GM18499 (cell line): ENCODE measurements at regions not wholly inside any gene's neighbourhood (a gene's known extent, or its start where the extent isn't known, plus 50 kb on each side); places are given as distances from the start of the nearest gene placed in this dataset.

Source experiments
- ATAC-seq: cut with Tn5 transposase; IDR thresholded peaks from one replicate; pipeline ENCODE4 v1.9.1; 2021; ENCODE audit warnings: moderate number of reproducible peaks; ENCODE audit not compliant: insufficient read depth, unreplicated experiment

DNA sequence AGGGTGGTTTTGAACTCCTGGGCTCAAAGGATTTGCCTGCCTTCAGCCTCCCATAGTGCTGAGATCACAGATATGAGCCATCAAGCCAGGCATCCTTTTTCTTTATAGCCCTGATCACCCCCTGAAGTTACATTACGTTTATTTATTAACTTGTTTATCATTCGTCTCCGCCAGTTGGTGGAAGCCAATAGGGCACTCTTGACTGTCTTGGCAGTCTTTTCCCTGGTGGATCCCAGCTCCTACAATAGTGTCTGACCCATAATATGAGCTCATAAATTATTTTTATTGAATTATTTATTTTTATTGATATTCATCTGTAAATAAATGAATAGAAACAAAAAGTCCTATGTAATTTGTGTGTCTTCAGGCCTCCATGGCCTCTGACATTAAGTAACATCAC, 484.3 kb upstream of the FAT1 start:
- ATAC-seq, result no peak

DNA sequence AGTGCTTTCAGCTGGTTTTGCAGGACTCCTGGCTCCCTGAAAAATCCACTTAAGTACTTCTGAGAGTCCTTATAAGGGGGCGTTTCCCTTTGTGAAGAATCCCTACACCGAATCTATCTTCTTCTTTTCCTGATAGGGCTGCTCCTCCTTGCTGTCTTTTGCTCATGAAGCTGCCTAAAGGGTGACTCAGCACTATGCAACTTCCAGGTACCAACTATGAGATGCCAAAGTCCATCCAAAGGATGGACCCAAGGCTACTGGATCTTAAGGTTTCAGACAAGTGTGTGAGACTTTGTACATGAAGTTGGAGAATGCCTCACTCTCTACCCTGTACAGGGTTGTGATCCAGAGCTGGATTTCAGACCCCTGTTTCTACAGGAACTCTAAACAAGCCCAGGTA, 485.0 kb upstream of the FAT1 start:
- ATAC-seq, result no peak

DNA sequence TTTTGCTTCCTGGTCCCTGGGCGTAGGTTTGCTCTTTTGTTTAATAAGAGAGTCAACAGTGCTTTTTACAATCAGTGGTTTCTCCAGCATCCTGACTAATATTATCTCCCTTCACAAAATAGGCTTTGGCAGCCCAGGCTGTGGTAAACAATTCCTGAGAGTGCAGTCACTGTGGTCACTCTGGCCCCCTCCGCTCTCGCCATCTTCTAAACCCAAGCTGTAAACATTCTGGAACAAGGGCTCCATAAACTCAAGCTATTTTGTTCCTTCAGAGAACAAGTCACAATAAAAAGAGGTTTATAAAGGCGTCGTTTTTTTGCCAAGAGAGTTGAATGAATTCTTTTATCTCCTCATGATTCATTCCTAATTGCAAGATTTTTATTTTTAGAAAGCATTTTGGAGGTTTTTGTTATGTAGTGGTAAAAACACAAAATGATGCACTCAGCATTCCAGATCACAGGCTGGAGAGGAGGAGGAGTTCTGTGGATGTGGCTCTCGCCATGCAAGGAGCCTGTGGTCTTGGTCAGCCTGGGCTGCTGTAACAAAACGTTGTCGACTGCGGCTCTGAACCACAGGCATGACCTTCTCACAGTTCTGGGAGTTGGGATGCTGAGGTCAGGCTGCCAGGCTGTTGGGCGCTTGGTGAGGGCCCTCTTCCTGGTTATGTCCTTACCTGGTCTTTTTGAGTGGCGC, 486.4 kb upstream of the FAT1 start:
- ATAC-seq, result no peak

DNA sequence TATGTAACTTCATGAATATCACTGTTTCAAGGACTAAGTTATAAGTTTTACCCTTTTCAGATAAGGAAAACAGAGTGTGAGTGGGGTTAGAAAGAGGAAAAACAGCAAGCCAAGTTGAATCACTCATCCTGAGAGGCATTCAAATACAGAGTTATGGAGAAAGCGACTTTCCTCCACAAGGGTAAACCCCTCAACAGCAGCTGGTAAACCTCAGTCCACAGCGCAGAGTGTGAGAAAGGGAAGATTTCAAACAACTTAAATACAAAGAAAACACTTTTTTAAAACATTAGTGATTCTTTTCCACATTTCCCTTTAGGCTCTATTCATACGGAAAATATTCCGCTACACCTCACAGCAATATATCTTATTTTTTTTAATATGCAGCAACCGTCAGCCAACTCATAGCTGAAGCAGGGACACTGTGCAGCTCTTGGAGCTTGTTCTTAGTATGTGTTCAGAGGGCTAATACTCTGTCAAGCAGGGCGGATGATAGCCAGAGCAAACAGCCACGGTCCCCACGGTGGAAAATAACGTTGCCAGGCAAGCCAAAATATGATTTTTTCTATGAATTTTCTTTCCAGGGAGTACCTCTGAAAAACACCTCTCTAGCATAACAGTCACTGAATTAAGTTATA, 488.9 kb upstream of the FAT1 start:
- ATAC-seq, result no peak

DNA sequence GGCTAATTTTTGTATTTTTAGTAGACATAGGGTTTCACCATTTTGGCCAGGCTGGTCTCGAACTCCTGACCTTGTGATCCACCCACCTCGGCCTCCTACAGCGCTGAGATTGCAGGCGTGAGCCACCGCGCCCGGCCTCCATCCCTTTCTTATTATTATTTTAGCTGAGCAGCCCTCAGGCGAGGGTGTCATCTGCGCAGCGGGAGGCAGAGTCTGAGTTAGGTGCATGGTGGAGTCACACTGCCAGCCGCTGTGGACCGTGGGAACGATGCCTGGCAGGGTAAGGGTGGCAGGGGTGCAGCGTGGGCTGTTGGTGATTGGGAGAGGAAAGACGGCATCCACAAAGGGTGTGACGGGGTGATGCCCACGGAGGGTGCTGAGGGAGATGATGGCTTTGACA, 491.8 kb upstream of the FAT1 start:
- ATAC-seq, result no peak

DNA sequence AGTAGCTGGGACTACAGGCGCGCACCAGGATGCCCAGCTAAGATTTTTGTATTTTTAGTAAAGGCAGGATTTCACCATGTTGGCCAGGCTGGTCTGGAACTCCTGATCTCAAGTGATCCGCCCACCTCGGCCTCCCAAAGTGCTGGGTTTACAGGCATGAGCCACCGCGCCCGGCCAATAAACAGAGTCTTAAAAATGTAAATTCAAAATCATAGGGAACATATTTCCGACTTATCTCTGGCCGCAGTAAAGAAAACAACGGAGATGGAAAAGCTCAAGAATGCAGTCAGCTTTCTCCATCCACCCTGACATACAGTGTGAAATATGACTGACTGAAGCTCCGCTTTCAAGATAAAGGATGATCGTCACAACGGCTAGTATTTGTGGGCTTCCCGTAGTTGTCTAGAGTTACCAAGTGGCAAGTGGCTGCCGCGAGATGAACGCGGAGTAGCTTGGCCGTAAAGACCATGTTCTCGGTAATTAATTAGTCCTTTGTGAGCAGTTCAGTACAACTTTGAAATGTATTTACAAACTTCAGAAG, 495.1 kb upstream of the FAT1 start:
- ATAC-seq, result no peak

DNA sequence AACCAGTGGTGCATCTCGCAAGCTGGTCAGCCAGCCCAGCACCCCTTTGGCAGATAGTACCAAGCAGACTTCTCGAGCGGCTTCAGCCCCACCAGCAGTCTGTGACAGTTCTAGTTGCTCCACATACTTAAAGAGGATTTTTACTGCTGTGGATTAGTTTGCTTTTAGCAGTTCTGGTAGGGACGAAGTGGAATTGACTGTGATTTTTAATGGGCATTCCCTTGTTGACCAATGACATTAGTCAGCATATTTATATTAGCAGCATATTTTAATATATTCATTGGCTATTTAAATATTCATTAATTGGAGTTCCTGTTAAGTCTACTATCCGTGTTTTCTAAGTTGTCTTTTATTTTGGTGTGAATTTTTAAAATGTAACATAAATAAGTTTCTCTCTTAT, 500.9 kb upstream of the FAT1 start:
- no peak for ATAC-seq

DNA sequence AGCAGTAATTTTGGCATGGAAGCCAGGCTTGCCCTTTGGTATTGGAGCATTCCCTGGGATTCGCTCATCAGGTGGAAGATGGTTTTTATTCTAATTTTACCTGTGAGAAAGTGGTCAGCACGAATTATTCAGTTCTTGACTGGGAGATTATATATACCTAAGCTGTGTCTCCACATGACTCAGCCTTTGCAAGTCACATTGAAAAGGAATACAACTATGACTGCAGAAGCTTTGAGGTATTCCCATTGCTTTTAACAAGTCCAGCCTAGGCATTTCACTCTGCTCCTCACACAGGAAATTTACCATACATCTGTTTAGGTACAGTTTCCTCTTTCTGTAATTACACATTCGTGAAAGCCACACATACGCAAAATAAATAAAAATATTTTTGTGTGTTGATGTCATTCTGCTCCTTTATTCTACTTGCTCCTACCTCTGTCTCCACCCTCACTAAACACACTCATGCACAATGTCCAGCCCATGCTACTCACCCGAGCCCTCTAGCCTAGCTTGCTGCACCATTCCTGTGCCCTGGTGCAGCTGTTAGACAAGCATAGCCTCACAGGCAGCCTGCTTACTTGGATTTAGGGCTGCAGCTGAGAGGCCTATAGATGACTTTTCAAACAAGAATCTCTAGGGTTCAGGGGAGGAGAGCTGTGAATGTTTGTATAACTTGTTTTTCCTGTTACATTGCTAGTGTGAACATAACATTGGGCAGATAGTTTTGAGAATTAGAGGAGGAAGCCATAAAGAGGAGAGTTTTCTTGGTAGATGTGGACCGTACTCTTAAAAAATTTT, 504.4 kb upstream of the FAT1 start:
- ATAC-seq, result no peak

DNA sequence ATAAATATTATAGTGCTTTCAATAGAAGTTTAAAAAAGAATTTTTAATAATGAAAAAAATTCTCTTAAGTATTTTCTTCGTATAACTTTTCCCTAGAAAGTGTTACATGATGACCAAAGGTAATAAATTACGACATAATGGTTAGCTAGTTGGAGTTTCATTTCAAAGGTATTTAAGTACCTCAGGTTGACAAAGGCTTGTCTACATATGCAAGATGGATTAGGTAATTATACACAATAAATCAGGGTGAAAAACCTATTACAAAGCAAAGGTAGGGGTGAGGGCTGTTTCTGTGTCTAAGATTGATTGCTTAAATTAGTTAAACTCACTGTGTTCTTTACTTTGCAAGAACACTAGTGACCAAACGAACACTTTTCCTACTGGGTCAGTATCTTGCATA, 508.5 kb upstream of the FAT1 start:
- no peak for ATAC-seq

DNA sequence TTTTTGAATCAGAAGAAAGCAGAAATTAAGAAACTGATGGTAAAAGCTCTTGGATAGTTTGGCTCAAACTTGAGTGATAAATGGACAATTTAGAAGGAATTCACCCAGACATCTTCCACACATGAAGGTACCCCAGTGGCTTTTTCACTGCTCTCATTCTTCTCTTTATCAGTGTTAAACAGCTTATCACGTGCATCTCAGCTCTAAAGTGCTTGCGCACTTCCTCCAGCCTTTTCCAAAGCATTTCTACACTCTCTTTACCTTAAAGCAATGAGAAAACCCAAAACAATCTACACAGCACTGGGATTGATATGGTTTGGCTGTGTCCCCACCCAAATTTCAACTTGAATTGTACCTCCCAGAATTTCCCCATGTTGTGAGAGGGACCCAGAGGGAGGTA, 509.1 kb upstream of the FAT1 start:
- ATAC-seq, result no peak

DNA sequence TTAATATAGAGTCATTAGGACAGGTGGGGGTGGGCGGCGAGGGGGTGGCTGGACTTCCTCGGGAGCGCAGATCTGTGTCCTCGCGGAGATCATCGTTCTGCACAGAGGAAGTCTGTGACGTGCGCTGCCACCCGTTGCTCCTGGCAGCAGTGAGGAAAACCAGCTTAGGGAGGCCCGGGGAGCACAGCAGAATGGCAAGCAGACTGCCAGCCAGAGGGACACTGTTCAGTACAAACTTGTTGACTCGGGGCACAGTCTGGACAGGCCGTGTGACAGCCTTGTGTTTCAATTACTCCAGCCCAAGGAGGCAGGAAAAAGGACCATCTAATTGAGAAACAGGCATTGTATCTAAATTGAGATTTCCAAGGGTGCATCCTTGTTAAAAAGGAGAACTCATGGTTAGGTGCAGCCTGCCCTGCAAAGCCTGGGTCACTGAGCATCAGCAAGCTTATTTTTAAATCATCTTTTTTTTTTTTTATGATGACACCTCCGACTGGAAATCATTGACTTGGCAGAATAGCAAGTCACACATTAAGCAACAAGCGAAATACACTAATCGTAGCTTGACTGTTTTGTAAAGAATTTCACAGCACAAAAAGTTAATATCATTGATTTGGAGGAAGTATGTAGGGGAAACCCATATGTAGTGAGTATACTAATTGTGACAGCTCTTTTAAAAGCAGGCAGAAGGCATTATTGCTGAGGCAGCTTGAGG, 512.0 kb upstream of the FAT1 start:
- ATAC-seq, result no peak

DNA sequence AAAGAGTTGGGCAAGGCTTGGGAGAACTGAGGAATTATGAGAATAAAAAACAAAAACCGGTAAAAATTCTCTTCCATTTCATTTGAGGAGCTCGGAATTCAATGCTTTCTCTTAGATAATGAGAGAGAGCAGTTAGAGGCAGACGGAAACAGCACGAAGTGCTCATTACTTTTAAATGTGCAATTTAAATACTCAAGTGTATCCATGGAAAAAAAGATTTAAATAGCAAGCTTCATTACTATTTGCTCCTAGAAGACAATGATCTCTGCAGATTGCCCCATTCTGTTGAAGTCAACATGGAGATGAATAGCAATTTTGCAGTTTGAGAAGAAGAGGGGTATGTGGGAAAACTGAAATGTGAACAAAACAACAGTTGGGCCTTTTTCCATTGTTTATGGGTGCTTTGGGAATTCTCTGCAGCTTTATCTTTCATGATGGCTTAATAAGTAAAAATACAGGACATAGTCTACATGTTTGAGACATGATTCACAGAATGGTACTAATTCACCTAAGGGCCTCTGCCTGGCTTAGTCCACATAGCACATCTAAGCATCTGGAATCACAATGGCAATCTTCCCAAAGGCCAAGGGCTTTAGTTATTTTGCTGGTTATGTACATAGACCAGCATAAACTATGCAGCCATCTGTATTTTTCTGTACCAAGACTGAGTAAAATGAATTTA, 512.7 kb upstream of the FAT1 start:
- ATAC-seq, result no peak

DNA sequence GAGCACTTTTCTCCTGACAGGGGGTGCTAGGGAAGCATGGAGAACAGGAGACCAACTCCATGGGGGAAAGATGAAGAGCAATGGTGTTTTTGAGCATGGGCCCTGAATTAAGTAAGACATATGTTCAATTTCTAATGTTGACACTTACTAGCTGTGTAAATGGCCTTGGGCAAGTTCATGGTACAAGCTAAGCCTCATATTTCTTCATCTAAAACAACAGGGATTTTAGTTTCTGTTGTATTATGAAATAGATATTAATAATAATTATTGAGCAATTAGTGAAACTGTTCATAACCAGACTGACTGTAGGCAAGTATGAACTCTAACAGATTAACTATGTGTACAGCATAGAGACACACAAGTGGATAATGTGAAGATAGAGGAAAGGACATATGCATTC, 515.0 kb upstream of the FAT1 start:
- no peak for ATAC-seq

DNA sequence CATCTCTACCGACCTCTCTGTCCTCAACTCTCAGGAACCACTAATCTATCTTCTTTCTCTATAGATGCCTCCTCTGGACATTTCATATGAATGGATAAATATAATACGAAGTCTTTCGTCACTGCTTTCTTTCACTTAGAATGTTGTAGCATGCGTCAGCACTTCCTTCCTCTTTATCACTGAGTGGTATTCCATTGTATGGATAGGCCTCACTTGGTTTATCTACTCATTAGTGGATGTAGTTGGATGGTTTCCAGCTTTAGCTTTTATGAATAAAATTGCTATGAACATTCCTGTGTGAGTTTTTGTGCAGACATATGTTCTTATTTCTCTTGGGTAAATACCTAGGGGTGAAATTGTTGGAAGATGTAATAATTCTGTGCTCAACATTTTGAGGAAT, 528.2 kb upstream of the FAT1 start:
- no peak for ATAC-seq

DNA sequence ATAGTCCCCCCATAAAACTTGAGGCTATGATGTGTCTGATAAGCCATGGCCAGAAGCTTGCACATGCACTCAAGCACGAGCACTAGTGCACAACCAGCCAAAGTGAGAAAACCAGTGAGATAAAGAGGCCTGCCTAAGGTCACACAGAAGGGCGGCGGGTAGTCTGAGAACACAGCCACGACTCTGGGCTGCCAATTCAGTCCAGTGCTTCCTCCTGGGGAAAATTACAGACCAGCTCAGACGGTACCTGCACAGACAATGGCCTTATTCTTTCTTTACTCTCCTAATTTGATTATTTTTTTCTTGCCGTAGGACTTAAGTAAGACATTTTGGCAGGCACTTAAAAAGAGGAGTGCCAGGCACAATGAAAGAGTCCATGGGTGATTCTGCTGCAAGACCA, 533.2 kb upstream of the FAT1 start:
- no peak for ATAC-seq

DNA sequence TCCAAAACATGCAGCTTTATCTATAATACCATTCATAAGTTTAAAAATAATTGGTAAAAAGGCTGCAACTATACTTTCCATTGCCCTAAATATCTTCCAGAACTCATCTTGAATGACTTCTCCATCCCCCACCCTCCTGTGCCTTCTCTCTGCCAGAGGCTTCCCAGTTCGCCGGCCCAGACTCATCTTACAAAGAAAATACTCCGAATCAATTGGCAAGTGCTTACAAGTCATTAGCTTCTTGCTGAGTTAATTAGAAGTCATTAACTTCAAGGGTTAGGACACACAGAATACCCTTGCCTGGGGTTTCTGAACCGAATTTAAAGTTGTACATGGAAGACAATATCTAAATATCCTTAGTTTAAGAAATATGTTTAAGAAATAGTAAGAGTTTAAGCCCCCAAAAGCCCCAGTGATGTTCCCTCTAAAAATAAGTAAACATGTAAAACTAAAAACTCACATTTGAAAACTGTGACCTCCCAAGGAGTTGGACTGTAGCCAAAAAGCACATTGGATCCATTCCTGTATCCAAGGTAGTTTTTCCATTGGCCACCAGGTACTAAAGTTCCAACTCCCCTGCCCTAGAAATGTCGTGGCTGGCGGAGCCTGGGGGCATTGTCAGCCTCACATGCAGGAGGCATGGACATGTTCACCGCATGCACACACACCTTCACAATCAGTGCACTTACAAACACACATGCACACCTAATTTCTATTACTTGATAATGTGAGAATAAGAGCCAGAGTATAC, 535.2 kb upstream of the FAT1 start:
- ATAC-seq, result no peak

DNA sequence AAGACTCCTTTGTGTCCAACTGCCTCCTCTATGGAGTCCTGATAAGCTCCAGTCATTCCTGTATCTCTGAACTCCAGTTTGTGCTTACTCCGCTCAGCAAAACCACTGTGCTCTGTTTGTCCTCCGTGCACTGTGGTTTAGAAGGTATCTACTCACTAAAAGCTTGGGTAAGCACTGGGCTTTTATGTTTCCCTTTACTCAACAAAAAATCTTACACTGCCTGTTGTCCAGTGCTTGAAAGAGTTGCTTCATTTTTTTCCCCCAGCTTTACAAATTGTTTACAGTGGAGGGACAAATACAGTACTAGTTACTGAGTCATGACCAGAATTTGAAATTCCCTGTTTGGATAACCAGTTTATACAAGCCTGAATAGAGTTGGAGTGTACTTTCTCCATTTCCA, 545.3 kb upstream of the FAT1 start:
- no peak for ATAC-seq

DNA sequence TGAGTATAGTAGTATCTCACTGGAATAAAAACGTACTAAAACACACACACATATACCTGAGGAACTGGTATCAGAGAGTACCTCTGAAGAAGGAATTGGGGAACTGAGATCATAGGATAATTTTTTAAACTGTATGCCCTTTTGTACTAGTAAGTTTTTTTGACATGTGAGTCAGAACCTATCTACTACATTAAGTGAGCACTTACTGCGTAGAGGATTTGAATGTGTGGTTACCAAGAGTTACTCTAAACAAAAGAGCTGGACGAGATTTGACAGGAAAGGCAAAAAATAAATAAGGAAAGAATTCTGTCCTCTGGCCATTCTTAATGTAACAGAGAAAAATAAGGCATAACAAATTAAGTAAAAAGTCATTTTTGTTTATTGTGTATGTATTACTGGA, 546.5 kb upstream of the FAT1 start:
- ATAC-seq, result no peak

DNA sequence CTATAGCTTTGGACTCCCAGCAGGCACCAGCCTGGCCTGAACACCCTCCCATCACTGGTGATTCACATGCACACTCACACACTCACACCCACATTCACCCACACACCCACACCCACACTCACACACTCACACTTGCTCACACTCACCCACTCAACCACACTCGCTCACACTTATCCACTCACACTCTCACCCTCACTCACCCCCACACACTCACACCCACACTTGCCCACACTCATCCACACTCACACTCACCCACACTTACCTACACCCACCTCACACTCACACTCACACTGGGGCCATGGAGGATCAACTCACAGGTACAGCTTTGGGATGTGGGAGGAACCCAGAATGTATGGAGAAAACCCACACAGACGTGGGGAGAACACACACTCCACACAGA, 548.2 kb upstream of the FAT1 start:
- no peak for ATAC-seq

DNA sequence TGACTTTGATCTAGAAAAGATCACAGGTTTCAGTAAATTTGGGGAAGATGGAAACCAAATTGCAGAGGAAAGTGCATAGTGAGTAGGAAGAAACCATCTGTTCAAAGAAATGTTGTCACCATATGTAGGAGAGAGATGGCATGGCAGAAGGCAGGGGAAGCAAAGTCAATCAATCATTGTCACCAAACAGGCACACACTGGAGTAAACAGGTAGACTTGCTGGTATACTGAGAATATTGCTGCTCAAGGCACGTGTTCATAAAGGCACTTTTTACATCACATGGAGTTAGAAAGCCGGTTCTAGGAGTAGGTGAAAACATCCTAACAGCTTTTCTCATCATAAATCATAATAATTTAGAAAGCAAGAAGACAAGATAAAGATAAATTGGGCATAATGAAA, 550.5 kb upstream of the FAT1 start:
- no peak for ATAC-seq
